ENCODE measurements at regions not wholly inside any gene's neighbourhood (a gene's known extent, or its start where the extent isn't known, plus 50 kb on each side); places are given as distances from the start of the nearest gene placed in this dataset.

DNA sequence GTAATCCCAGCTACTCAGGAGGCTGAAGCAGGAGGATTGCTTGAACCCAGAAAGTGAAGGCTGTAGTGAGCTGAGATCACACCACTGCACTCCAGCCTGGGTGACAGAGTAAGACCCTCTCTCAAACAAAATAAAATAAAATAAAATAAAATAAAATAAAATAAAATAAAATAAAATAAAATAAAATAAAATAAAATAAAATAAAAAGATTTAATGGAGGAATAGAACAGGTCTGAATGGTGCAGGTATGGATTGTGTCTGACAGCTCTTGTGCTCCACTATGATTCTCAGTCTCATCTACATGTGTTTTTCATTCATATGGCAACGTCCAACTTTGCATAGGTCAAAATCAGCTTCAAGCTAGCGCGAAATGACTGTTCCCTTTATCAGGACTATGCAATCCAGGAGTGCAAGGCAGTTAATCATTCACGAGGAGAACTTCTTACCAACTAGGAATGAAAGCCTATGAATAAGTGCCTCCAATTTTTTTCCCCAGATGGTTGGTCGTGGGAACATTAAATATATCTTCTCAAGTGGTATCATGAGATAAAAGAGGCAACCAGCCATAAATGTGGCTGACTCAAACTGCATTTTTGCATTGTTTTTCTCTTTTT lies 1392.3 kb upstream of the CDH9 start:
- no peak overlapping the region for H3K27ac ChIP-seq (ENCODE audit: low read depth, low read length)
- WGBS (ENCODE audit: extremely low coverage, insufficient coverage, insufficient read length): no CpG with 5 or more reads among the region's 5 CpGs
- no peaks in the 10 kb centered on the region for H3K27me3 ChIP-seq (ENCODE audit: insufficient read depth, low read length)
- H3K36me3 ChIP-seq (ENCODE audit: control insufficient read depth in 1 of 2, insufficient read depth in 2 of 2, low read length in 2 of 2): no peaks in the 10 kb centered on the region
- H2AK5ac ChIP-seq (ENCODE audit: low read length): no peak overlapping the region
- no peak overlapping the region for H4K12ac ChIP-seq (ENCODE audit: low read depth, low read length)
- H3K4me2 ChIP-seq (ENCODE audit: low read length): no peak overlapping the region
- no peak overlapping the region for H4K91ac ChIP-seq (ENCODE audit: low read depth, low read length)
- no peak for DNase-seq
- H3K79me1 ChIP-seq (ENCODE audit: low read length): no peaks in the 10 kb centered on the region
- no peak overlapping the region for H3K18ac ChIP-seq (ENCODE audit: low read length)
- H3K4me1 ChIP-seq (ENCODE audit: control insufficient read depth in 1 of 2, insufficient read depth in 2 of 2, low read length in 2 of 2): no peaks in the 10 kb centered on the region
- H3K4ac ChIP-seq (ENCODE audit: low read depth, low read length): no peak overlapping the region
- no peaks in the 10 kb centered on the region for H3K79me2 ChIP-seq (ENCODE audit: control insufficient read depth, insufficient read depth, low read length, poor library complexity)
- no peak overlapping the region for H2BK5ac ChIP-seq (ENCODE audit: low read depth, low read length, poor library complexity)
- H2AFZ ChIP-seq (ENCODE audit: insufficient read depth, low read length, poor library complexity): no peak overlapping the region
- no peak overlapping the region for H4K8ac ChIP-seq (ENCODE audit: low read depth, low read length)
- H3K9me3 ChIP-seq (ENCODE audit: insufficient read depth, low read depth, low read length): peaks cover 3% of the 10 kb centered on the region
- no peak overlapping the region for H2BK12ac ChIP-seq (ENCODE audit: low read length)
- H2BK120ac ChIP-seq (ENCODE audit: insufficient read depth, low read length, poor library complexity): no peak overlapping the region
- no peak overlapping the region for H3K9ac ChIP-seq (ENCODE audit: low read length)
- no peak overlapping the region for H3K4me3 ChIP-seq (ENCODE audit: low read depth, low read length)
- H3K14ac ChIP-seq (ENCODE audit: low read length): no peak overlapping the region
- H3K23ac ChIP-seq (ENCODE audit: low read length): no peak overlapping the region

DNA sequence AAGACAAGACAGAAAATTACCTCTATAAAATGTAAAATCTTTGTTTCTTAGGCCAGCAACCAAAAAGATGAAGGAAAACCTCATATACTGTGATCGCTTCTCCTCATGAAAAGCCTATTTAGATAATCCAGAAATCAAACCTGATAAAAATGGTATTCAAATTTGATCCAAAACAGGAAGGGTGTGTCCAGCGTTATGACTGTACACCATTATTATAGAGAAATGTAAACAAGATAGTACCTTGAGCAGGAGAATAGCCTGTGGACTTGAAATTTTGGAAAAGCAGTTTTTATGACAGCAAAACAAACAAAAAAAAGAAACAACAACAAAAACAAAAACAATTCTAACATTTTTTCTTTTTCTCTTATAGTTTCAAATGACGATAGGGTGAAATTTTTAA lies 1382.8 kb upstream of the CDH9 start:
- Histone ChIP-seq H3K27me3 (ENCODE audit: insufficient read depth, low read length) (no peaks in the 10 kb centered on the region), H2AK5ac (ENCODE audit: low read length) (no peak overlapping the region), H3K4me1 (ENCODE audit: control insufficient read depth in 1 of 2, insufficient read depth in 2 of 2, low read length in 2 of 2) (no peaks in the 10 kb centered on the region), H2AFZ (ENCODE audit: insufficient read depth, low read length, poor library complexity) (no peak overlapping the region), H2BK120ac (ENCODE audit: insufficient read depth, low read length, poor library complexity) (no peak overlapping the region), H3K9me3 (ENCODE audit: insufficient read depth, low read depth, low read length) (peaks cover 2% of the 10 kb centered on the region), H4K8ac (ENCODE audit: low read depth, low read length) (no peak overlapping the region), H3K36me3 (ENCODE audit: control insufficient read depth in 1 of 2, insufficient read depth in 2 of 2, low read length in 2 of 2) (no peaks in the 10 kb centered on the region), H4K12ac (ENCODE audit: low read depth, low read length) (no peak overlapping the region), H3K27ac (ENCODE audit: low read depth, low read length) (no peak overlapping the region), H3K79me1 (ENCODE audit: low read length) (no peaks in the 10 kb centered on the region), H3K79me2 (ENCODE audit: control insufficient read depth, insufficient read depth, low read length, poor library complexity) (no peaks in the 10 kb centered on the region), H3K18ac (ENCODE audit: low read length) (no peak overlapping the region), H3K14ac (ENCODE audit: low read length) (no peak overlapping the region), H3K23ac (ENCODE audit: low read length) (no peak overlapping the region), H3K4ac (ENCODE audit: low read depth, low read length) (no peak overlapping the region), H3K4me2 (ENCODE audit: low read length) (no peak overlapping the region), H3K4me3 (ENCODE audit: low read depth, low read length) (no peak overlapping the region), H2BK5ac (ENCODE audit: low read depth, low read length, poor library complexity) (no peak overlapping the region), H3K9ac (ENCODE audit: low read length) (no peak overlapping the region), H2BK12ac (ENCODE audit: low read length) (no peak overlapping the region), H4K91ac (ENCODE audit: low read depth, low read length) (no peak overlapping the region)
- no CpG with 5 or more reads among the region's 3 CpGs for WGBS (ENCODE audit: extremely low coverage, insufficient coverage, insufficient read length)
- DNase-seq: no peak

DNA sequence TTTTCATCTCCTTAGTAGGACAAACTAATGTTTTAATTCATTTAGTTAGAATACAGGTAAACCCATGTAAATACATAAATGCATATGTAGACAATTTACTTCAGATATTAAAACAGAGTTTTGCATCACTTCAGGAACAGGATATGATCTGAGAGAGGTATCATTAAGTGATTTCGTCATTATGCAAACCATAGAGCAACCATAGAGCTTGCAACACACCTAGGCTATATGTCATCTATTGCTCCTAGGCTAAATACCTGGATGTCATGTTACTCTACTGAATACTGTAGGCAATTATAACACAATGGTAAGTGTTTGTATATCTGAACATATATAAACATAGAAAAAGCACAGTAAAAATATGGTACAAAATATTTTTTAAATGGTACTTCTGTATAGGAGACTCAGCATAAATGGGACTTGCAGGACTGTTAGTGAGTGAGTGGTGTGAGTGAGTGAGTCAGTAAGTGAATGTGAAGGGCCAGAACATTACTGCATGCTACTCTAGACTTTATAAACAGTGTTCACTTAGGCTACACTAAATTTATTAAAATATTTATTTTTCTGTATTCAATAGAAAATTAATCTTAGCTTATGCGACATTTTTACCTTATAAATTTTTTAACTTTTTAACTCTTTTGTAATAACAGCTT lies 1377.5 kb upstream of the CDH9 start:
- Histone ChIP-seq H3K14ac (ENCODE audit: low read length) (no peak overlapping the region), H4K12ac (ENCODE audit: low read depth, low read length) (no peak overlapping the region), H4K91ac (ENCODE audit: low read depth, low read length) (no peak overlapping the region), H2BK120ac (ENCODE audit: insufficient read depth, low read length, poor library complexity) (no peak overlapping the region), H3K4me2 (ENCODE audit: low read length) (no peak overlapping the region), H4K8ac (ENCODE audit: low read depth, low read length) (no peak overlapping the region), H2BK5ac (ENCODE audit: low read depth, low read length, poor library complexity) (no peak overlapping the region), H2BK12ac (ENCODE audit: low read length) (no peak overlapping the region), H3K79me2 (ENCODE audit: control insufficient read depth, insufficient read depth, low read length, poor library complexity) (no peaks in the 10 kb centered on the region), H2AFZ (ENCODE audit: insufficient read depth, low read length, poor library complexity) (no peak overlapping the region), H3K9ac (ENCODE audit: low read length) (no peak overlapping the region), H3K9me3 (ENCODE audit: insufficient read depth, low read depth, low read length) (no peaks in the 10 kb centered on the region), H3K18ac (ENCODE audit: low read length) (no peak overlapping the region), H2AK5ac (ENCODE audit: low read length) (no peak overlapping the region), H3K4me1 (ENCODE audit: control insufficient read depth in 1 of 2, insufficient read depth in 2 of 2, low read length in 2 of 2) (no peaks in the 10 kb centered on the region), H3K4me3 (ENCODE audit: low read depth, low read length) (no peak overlapping the region), H3K23ac (ENCODE audit: low read length) (no peak overlapping the region), H3K36me3 (ENCODE audit: control insufficient read depth in 1 of 2, insufficient read depth in 2 of 2, low read length in 2 of 2) (no peaks in the 10 kb centered on the region), H3K79me1 (ENCODE audit: low read length) (no peaks in the 10 kb centered on the region), H3K27me3 (ENCODE audit: insufficient read depth, low read length) (no peaks in the 10 kb centered on the region), H3K4ac (ENCODE audit: low read depth, low read length) (no peak overlapping the region), H3K27ac (ENCODE audit: low read depth, low read length) (no peak overlapping the region)
- no peak for DNase-seq
- no CpG with 5 or more reads among the region's 2 CpGs for WGBS (ENCODE audit: extremely low coverage, insufficient coverage, insufficient read length)

DNA sequence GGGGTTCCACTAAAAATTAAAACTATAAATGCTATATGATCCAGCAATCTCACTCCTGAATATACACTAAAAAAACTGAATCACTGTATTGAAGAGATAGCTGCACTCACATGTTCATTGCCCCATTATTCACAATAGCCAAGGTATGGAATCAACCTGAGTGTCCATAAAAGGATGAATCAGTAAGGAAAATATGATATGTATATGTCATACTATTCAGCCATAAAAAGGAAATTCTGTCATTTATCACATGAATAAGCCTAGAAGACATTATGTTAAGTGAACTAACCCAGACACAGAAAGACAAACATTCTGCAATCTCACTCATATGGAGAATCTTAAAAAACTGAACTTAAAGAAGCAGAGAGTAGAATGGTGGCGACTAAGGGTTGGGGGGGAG lies 1376.2 kb upstream of the CDH9 start:
- no peaks in the 10 kb centered on the region for H3K79me2 ChIP-seq (ENCODE audit: control insufficient read depth, insufficient read depth, low read length, poor library complexity)
- H2BK12ac ChIP-seq (ENCODE audit: low read length): no peak overlapping the region
- no peak overlapping the region for H3K9ac ChIP-seq (ENCODE audit: low read length)
- H2BK5ac ChIP-seq (ENCODE audit: low read depth, low read length, poor library complexity): no peak overlapping the region
- H3K4me1 ChIP-seq (ENCODE audit: control insufficient read depth in 1 of 2, insufficient read depth in 2 of 2, low read length in 2 of 2): no peaks in the 10 kb centered on the region
- no peak overlapping the region for H4K8ac ChIP-seq (ENCODE audit: low read depth, low read length)
- H3K27ac ChIP-seq (ENCODE audit: low read depth, low read length): no peak overlapping the region
- H4K12ac ChIP-seq (ENCODE audit: low read depth, low read length): no peak overlapping the region
- H2BK120ac ChIP-seq (ENCODE audit: insufficient read depth, low read length, poor library complexity): no peak overlapping the region
- no peak overlapping the region for H2AK5ac ChIP-seq (ENCODE audit: low read length)
- H3K9me3 ChIP-seq (ENCODE audit: insufficient read depth, low read depth, low read length): no peaks in the 10 kb centered on the region
- DNase-seq: no peak
- no peak overlapping the region for H3K4me3 ChIP-seq (ENCODE audit: low read depth, low read length)
- H3K79me1 ChIP-seq (ENCODE audit: low read length): no peaks in the 10 kb centered on the region
- H3K14ac ChIP-seq (ENCODE audit: low read length): no peak overlapping the region
- no peak overlapping the region for H4K91ac ChIP-seq (ENCODE audit: low read depth, low read length)
- H3K23ac ChIP-seq (ENCODE audit: low read length): no peak overlapping the region
- H3K4ac ChIP-seq (ENCODE audit: low read depth, low read length): no peak overlapping the region
- no peaks in the 10 kb centered on the region for H3K36me3 ChIP-seq (ENCODE audit: control insufficient read depth in 1 of 2, insufficient read depth in 2 of 2, low read length in 2 of 2)
- WGBS (ENCODE audit: extremely low coverage, insufficient coverage, insufficient read length): no CpG with 5 or more reads among the region's 1 CpG
- no peak overlapping the region for H3K4me2 ChIP-seq (ENCODE audit: low read length)
- H3K27me3 ChIP-seq (ENCODE audit: insufficient read depth, low read length): no peaks in the 10 kb centered on the region
- H2AFZ ChIP-seq (ENCODE audit: insufficient read depth, low read length, poor library complexity): no peak overlapping the region
- H3K18ac ChIP-seq (ENCODE audit: low read length): no peak overlapping the region
